HG03045 (cell line): ENCODE measurements at regions not wholly inside any gene's neighbourhood (a gene's known extent, or its start where the extent isn't known, plus 50 kb on each side); places are given as distances from the start of the nearest gene placed in this dataset.

Experiments
- ATAC-seq: cut with Tn5 transposase; IDR thresholded peaks from one replicate; pipeline ENCODE4 v1.9.1; 2021; ENCODE audit warnings: mild to moderate bottlenecking, moderate library complexity; ENCODE audit not compliant: unreplicated experiment

DNA sequence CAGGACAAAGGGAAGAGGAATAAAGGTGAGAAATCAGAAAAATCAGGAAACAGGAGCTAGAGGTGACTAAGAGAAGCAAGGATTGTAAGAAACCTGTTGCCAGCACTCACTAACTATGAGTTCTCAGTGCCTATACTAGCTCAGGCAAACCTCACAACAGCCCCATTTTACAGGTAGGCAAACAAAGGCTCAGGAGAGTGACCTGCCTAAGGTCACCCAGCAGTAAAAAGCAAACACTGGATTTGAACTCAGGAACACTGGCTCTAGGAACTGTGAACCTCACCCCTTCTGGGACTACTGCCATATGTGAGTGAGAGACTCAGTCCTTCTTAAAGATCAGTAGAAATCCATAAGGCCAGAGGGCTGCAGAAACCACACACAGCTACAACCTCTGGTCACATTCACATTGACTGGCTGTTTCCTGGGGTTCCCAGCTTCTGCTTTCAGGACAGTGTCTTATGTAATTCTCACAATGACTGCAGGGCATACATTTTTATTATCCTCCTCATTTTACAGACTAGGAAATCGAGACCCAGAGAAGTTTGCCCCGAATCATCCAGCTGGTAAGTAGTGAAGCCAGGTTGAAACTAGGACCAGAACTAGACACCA lies 80.7 kb upstream of the MAFB start:
- no peak for ATAC-seq

DNA sequence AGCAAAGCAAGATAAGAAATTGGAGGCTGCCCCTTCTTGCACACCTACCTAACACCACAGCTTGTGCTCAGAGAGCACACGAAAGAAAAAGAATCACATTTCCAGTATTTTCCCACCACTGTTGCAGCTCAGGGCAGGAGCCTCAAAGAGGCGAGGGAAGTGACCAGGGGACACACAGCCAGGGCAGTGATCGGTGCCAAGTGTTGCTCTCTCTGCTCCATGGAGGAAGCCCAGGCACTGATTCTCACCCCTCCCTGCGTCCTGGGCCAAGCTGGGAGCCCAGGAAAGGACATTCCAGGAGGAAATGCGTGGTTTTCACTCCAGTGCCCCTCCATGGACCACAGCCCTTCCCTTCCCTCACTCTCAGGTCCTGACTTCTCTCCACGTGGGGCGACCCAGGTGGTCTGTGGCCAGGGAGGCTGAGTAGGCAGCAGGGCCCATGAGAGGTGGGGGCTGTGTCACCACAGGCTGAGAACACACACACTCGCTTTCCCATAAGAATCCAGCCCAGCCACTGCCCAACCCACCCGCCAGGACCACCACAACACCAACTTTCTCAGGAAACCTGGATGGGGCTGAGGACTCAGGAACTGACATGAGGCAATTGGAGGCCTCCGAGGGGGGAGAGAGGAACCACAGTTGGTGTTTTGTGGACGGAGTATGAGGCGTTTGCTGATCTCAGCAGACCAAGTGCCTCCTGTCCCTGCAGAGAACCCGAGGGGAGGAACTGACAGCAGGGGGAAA lies 81.7 kb upstream of the MAFB start:
- ATAC-seq, result no peak

DNA sequence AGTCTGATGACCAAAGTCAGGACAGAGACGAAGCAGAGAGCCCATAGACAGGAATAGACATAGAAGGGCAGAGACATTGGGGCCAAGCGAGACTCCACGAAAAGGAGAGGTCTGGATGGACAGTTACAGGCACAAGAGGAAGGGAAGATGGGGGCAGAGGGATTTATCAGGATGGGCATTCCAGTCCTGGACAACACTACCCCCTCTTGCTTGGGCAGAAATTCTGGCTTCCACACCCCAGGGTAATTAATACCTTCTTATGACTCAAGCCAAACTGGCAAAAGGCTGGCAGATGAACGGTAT lies 82.2 kb upstream of the MAFB start:
- ATAC-seq, result no peak

- no peak for ATAC-seq
These were observed 82.9 kb upstream of the MAFB start for GRCh38 chr20:40771848-40772511.

DNA sequence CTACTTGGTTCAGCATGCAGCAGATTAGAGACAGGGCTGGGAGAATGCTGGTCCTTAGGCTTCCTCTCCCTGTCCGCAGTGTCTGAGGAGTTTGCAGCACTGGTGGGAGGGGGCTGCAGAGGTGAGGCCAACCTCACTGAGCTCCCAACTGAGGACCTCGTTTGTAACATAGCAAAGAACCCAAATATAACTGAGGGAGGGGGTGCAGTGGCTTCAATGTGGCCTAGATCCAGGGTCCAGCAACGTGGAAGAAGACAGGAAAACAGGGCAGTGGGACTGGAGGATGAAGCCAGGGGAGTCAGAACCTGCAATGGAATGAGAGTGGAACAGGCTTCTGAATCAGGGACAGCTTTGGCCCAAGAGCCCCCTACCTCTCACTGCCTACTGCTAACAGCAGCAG lies 84.3 kb upstream of the MAFB start:
- ATAC-seq, result no peak

DNA sequence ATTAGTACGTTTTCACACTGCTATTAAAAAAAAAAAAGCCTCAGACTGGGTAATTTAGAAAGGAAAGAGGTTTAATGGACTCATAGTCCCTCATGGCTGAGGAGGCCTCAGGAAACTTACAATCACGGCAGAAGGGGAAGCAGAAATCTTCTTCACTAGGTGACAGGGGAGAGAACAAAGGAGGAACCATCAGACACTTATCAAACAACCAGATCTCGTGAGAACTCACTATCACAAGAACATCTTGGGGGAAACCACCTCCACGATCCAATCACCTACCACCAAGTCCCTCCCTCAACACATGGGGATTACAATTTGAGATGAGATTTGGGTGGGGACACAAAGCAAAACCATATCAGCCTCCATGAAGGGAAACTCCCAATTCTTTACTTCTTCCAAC lies 85.2 kb upstream of the MAFB start:
- no peak for ATAC-seq

GRCh38 chr20:40775561-40776146 lies 86.6 kb upstream of the MAFB start:
- ATAC-seq, result no peak

- ATAC-seq, result no peak
These were observed 87.7 kb upstream of the MAFB start for GRCh38 chr20:40776466-40777457.

DNA sequence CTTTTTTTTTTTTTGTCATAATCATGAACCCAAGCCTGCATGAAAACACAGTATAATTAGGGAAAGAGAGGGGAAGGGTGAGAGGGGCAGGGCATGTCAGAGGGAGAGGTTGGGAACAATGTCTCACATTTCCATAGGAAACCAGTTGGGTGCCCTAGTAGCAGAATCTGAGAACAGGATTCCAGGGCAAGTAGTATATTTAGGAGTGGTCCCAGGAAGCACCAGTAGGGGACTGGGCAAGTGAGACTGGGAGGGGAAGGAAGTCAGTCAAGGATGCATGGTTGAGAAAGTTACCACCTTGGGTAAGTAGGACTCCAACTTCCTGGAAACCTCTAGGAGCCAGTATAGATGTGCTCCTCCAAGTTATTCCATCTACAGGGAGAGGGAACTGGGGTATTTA lies 88.6 kb upstream of the MAFB start:
- no peak for ATAC-seq

DNA sequence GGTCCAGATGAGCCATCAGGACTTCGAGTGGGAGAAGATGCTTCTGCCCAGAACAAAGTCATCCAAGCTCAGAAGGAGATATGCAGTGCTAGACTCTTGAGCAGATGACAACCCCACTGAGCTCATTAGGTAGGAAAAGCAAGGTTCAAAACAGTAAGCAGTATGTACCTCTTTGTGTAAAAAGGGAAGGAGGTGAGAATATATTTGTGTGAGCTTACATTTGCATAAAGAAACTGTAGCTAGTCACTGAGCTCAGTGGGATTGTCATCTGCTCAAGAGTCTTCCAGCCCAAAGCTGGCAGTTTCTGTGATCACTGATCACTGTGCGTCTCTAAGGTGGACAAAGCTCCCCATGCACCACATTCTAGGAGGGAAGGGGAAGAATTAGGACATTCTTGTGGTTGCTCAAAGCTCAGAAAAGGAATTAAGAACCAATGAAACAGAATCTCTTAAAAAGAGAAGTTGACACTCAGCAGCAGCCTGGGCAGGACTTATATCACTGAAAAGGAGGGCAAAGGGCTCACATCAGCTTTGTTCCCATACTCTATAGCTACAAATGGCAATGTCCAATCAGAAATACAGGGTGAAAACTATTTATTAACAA lies 90.0 kb upstream of the MAFB start:
- no peak for ATAC-seq

- ATAC-seq, result no peak
These were observed 92.4 kb upstream of the MAFB start for GRCh38 chr20:40781327-40782042.

- ATAC-seq, result no peak
These were observed 93.0 kb upstream of the MAFB start for GRCh38 chr20:40782043-40782368.

- no peak for ATAC-seq
These were observed 96.3 kb upstream of the MAFB start for GRCh38 chr20:40785346-40785745.

DNA sequence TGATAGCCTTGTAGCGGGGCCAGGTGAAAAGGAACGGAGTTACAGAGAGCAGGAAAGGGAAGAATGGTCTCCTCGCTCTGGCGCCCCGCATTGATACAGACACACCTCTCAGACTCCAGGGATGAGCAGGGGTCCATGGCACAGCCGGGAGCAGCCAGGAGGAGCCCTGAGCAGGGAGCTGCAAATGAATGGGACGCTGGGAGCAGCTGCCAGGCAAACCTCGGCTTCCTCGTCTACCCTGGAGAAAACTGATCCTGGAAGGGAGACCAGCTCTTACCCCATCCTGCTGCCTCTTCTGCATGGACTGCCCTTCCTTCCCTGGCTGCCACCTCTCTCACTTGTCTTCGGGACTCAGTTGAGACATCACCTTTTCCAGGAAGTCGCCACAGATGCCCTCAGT lies 97.3 kb upstream of the MAFB start:
- ATAC-seq, result no peak

GRCh38 chr20:40787941-40788340 lies 98.9 kb upstream of the MAFB start:
- no peak for ATAC-seq

GRCh38 chr20:40797425-40797824 lies 108.4 kb upstream of the MAFB start:
- no peak for ATAC-seq

DNA sequence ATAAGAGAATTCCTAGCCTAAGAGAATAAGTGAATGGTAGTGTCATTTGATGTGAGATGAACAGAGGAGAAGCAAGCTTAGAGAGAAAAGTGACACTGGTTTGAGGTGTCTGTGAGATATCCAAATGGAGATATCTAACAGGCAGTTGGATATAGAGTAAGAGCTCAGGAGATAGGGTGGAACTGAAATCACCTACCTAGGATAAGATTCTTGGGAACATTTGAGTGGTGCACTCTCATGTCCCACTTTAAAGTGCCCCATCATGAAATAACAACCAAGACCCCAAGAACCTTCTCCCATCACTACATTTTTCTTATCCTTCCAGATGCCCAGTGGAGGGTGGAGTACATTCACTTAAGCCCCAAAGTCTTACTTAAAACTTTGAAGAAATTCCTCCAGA lies 109.0 kb upstream of the MAFB start:
- no peak for ATAC-seq

DNA sequence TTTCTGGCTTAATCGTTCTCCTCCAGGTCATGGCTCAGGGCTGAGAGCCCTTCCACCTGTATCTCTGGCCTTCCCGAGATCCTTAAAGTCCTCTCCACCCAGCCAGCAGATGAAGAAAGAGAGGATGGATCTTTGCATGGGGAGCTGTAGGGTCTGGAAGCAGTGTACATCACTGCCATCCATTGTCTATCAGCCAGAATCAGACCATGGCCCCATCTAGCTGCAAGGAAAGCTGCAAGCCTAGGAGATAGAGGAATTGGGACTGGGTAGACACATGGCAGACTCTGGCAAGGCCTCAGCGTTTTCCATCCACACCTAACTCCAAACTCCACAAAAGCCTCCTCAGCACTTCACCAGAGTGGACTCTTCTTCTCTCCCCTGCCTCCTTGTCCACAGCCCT lies 113.8 kb upstream of the MAFB start:
- no peak for ATAC-seq

- ATAC-seq, result no peak
These were observed 114.3 kb upstream of the MAFB start for GRCh38 chr20:40803381-40803780.

DNA sequence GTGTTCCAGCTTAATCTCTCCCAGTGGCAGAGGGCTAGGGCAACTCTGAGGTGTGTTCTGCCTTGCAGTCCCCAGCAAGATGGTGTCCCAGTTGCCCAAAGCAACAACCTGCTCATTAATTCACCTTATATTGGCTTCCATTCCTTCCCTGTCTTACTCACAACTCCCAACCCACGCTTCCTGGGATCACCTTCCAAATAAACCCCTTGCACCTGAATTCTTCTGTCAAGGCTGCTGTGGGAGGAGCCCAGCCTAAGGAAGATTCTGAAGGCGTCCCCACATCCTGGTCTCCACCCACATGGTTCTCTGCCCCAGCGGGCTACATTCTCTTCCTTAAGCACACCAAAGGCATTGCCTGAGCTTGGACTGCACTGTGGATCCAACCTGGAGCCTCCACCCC lies 116.6 kb upstream of the MAFB start:
- ATAC-seq, result no peak
